SU-DHL-6 (cell line): ENCODE measurements at regions not wholly inside any gene's neighbourhood (a gene's known extent, or its start where the extent isn't known, plus 50 kb on each side); places are given as distances from the start of the nearest gene placed in this dataset.

Experiments
- EZH2phosphoT487 ChIP-seq: fragments of 200-600 bp; sonication (generic), shearing (Covaris generic); conservative IDR thresholded peaks from 2 replicates; pipeline ENCODE4 v1.6.1; 2018; ENCODE audit warnings: mild to moderate bottlenecking, antibody characterized with exemption, low read length, moderate library complexity, mixed read lengths
- TF ChIP-seq, protein P1 (sequence below): fragments of 200-600 bp; sonication (generic); IDR thresholded peaks from one replicate; pipeline ENCODE4 v1.5.1; 2017; ENCODE audit warnings: antibody characterized with exemption, mild to moderate bottlenecking, low read length, moderate library complexity; ENCODE audit not compliant: insufficient read depth, poor library complexity, severe bottlenecking

DNA sequence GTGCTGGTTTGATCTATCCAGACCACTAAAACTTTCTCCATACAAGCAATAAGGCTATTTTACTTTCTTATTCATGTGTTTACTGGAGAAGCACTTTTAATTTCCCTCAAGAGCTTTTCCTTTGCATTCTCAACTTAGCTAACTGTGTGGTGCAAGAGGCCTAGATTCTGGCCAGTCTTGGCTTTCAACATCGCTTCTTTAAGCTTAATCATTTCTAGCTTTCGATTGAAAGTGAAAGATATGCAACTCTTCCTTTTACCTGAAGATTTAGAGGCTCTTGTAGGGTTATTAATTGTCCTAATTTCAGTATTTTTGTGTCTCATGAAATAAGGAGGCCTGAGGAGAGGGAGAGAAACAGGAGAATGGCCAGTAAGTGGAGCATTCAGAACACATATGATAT, 234.8 kb upstream of the GADL1 start:
- TF ChIP-seq, protein P1, sequence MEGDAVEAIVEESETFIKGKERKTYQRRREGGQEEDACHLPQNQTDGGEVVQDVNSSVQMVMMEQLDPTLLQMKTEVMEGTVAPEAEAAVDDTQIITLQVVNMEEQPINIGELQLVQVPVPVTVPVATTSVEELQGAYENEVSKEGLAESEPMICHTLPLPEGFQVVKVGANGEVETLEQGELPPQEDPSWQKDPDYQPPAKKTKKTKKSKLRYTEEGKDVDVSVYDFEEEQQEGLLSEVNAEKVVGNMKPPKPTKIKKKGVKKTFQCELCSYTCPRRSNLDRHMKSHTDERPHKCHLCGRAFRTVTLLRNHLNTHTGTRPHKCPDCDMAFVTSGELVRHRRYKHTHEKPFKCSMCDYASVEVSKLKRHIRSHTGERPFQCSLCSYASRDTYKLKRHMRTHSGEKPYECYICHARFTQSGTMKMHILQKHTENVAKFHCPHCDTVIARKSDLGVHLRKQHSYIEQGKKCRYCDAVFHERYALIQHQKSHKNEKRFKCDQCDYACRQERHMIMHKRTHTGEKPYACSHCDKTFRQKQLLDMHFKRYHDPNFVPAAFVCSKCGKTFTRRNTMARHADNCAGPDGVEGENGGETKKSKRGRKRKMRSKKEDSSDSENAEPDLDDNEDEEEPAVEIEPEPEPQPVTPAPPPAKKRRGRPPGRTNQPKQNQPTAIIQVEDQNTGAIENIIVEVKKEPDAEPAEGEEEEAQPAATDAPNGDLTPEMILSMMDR, result no peak
- TF ChIP-seq EZH2phosphoT487, result no peak
